HAP-1 (cell line): ENCODE measurements at regions not wholly inside any gene's neighbourhood (a gene's known extent, or its start where the extent isn't known, plus 50 kb on each side); places are given as distances from the start of the nearest gene placed in this dataset.

Experiments
- DNase-seq, 2 experiments: peaks; one replicate each; pipeline ENCODE4 v3.0.0-alpha.2; 2016 to 2020; ENCODE audit warnings: low spot score in 2 of 2
- H3K27me3 ChIP-seq: fragments of 250-450 bp; sonication (Bioruptor Pico); 2 replicates; pipeline ENCODE4 v1.5.1; 2020; ENCODE audit warnings: low read depth, mild to moderate bottlenecking, moderate library complexity
- H3K36me3 ChIP-seq: fragments of 250-450 bp; sonication (Bioruptor Pico); replicated peaks from 2 replicates; pipeline ENCODE4 v1.5.1; 2020; ENCODE audit warnings: mild to moderate bottlenecking
- H3K4me1 ChIP-seq: fragments of 250-450 bp; sonication (Bioruptor Pico); 2 replicates; pipeline ENCODE4 v1.5.1; 2020; ENCODE audit warnings: mild to moderate bottlenecking
- H3K4me3 ChIP-seq: fragments of 250-450 bp; sonication (Bioruptor Pico); 2 replicates; pipeline ENCODE4 v1.5.1; 2020; ENCODE audit warnings: mild to moderate bottlenecking, moderate library complexity
- H3K9me3 ChIP-seq: fragments of 250-450 bp; sonication (Bioruptor Pico); 2 replicates; pipeline ENCODE4 v1.5.1; 2020; ENCODE audit warnings: mild to moderate bottlenecking, moderate library complexity
- in situ Hi-C: fragments of 300-500 bp; cut with MboI; formaldehyde crosslinking; loops from 3 replicates; pipeline ENCODE4 v1.14.3; 2020; ENCODE audit warnings: low sequenced_read_pairs, inconsistent platforms, mixed read lengths

DNA sequence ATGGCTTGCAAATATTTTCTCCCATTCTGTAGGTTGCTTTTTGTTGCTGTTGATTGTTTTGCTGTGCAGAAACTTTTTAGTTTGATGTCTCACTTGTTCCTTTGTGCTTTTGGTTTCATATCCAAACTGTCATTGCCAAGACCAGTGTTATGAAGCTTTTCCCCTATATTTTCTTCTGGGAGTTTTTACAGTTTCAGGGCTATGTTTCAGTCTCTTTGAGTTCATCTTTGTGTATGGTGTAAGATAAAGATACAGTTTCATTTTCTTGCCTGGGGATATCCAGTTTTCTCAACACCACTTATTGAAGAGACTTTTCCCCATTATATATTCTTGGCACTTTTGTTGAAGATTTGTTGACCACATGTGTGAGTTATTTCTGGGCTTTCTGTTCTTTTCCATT is 139.9 kb downstream of the MRPL57 start:
- H3K27me3 ChIP-seq, result no peaks in the 10 kb centered on the region
- no peaks in the 10 kb centered on the region for H3K9me3 ChIP-seq
- H3K36me3 ChIP-seq, result no peaks in the 10 kb centered on the region
- no peak overlapping the region for H3K4me3 ChIP-seq
- no peak for DNase-seq
- in situ Hi-C loops, result no loop called here
- no peaks in the 10 kb centered on the region for H3K4me1 ChIP-seq

- Histone ChIP-seq H3K36me3 (no peaks in the 10 kb centered on the region), H3K27me3 (no peaks in the 10 kb centered on the region), H3K4me3 (no peak overlapping the region), H3K9me3 (no peaks in the 10 kb centered on the region), H3K4me1 (no peaks in the 10 kb centered on the region)
- in situ Hi-C loops, result no loop called here
- DNase-seq, result no peak
Measured at GRCh38 chr13:21318891-21319532, 140.1 kb downstream of the ZDHHC20 start.

GRCh38 chr13:21319869-21320641 is 139.0 kb downstream of the ZDHHC20 start:
- no peaks in the 10 kb centered on the region for H3K36me3 ChIP-seq
- H3K27me3 ChIP-seq, result no peaks in the 10 kb centered on the region
- DNase-seq, result no peak
- H3K4me1 ChIP-seq, result no peaks in the 10 kb centered on the region
- in situ Hi-C loops, result no loop called here
- no peaks in the 10 kb centered on the region for H3K9me3 ChIP-seq
- H3K4me3 ChIP-seq, result no peak overlapping the region

- H3K36me3 ChIP-seq, result no peaks in the 10 kb centered on the region
- no peak for DNase-seq
- no peak overlapping the region for H3K4me3 ChIP-seq
- in situ Hi-C loops, result no loop called here
- H3K9me3 ChIP-seq, result no peaks in the 10 kb centered on the region
- no peaks in the 10 kb centered on the region for H3K27me3 ChIP-seq
- H3K4me1 ChIP-seq, result no peaks in the 10 kb centered on the region
Measured at GRCh38 chr13:21320642-21321034, 138.5 kb downstream of the ZDHHC20 start.

DNA sequence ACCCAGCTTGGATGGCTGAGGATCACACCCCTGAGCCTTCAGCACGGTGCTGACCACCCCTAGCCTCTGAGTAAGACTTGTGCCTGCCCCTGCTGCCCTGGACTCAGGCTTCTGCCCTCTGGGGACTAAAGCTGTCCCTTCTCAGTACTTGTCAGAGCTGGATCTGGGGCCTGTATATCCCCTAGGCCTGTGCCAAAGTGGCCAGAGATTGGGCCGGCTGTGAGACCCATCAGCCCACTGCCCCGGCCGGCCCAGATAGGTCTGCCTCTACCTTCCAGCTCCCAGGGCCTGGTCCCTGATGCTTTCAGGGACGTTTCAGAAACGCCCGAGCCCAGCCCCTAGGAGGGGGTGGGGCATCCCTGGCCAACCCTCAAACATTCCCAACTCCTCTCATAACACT is 137.8 kb downstream of the ZDHHC20 start:
- Histone ChIP-seq H3K27me3 (no peaks in the 10 kb centered on the region), H3K4me3 (no peak overlapping the region), H3K9me3 (no peaks in the 10 kb centered on the region), H3K36me3 (no peaks in the 10 kb centered on the region), H3K4me1 (no peaks in the 10 kb centered on the region)
- in situ Hi-C loops, result no loop called here
- no peak for DNase-seq

DNA sequence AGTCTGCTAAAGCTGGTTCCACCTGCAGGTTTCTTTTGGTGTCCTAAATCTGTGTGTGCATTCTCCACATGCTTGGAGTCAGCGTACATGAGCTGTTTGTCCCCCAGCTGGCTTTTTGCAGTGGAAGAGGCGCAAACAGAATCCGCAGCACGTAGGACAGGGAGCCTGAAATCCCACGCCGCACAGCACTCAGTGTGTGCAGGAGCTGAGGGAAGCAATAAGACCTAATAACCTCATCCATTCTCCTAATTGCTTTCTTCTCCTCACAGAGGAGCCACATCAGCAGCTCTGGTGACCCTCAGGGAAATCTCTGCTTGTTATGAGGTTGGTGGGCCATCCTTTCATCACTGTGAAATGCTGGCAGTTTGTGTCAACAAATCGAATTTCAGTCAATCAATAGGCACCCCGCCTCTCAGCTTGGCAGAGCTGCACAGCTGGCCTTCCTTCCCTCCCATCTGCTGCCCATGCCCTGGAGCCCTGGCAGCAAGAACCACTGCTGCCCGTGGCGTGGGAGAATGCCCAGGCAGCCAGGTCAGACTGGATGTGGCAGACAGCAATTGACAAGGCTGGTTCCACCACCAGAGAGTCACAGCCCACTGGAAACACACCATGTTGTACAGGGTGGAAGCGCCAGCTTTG is 136.7 kb downstream of the ZDHHC20 start:
- no peak for DNase-seq

More for the DNA sequence above, 136.7 kb downstream of the ZDHHC20 start:
- Histone ChIP-seq H3K27me3 (no peaks in the 10 kb centered on the region), H3K4me1 (no peaks in the 10 kb centered on the region), H3K36me3 (no peaks in the 10 kb centered on the region), H3K9me3 (no peaks in the 10 kb centered on the region), H3K4me3 (no peak overlapping the region)
- in situ Hi-C loops, result no loop called here
